NCI-H524 (cell line): ENCODE measurements at regions not wholly inside any gene's neighbourhood (a gene's known extent, or its start where the extent isn't known, plus 50 kb on each side); places are given as distances from the start of the nearest gene placed in this dataset.
"Not testable (repeated sequence)": the region's sequence is repeated elsewhere in the genome, so short reads cannot be mapped to it uniquely, and the experiment has no call there.

Experiments used
- DNase-seq, 2 experiments: peaks; one replicate each; lab custom pipeline; 2025; lab: John Stamatoyannopoulos, UW

DNA sequence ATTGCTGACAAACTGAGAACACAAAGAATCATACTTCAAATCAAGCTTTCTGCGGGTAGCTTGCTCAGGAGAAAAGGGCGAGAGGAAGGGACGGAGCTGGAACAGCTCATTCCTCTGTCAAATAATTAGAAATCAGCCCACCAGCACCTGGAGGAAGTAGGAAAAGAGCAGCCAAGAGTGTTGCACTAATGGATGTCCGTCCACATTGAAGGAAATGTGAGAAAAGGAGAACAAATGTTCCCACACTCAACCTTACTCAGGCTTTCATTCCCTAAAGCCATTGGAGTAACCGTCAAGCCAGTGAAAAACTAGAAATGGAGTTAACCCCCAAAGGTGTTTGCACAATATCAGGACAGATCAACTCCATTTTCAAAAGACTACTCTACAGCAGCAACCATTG lies 233.0 kb upstream of the PRKD1 start:
- no peak for DNase-seq

DNA sequence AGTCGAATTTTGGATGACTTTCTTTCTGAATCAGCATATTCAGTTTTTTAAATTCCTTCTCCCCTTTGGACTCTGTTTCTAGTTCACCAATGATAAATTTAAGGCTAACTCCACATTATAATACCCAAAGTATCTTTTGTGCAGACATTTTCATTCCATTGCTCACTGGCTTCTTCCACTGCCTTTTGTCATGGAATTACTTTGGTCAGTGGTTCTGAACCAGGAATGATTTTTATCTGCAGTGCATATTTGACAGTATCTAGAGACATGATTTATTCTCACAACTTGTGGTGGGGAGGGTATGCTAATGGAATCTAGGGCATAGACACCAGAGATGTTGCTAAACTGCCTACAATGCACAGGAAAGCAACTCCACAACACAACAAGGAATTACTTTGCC lies 234.4 kb upstream of the PRKD1 start:
- DNase-seq, result no peak

- no peak for DNase-seq
Measured at GRCh38 chr14:30165255-30165654, 237.6 kb upstream of the PRKD1 start.

GRCh38 chr14:30177781-30178180 lies 250.1 kb upstream of the PRKD1 start:
- peak in 1 of 2 experiments; percentile 49 for DNase-seq

GRCh38 chr14:30179381-30180130 lies 251.9 kb upstream of the PRKD1 start:
- no peak for DNase-seq

DNA sequence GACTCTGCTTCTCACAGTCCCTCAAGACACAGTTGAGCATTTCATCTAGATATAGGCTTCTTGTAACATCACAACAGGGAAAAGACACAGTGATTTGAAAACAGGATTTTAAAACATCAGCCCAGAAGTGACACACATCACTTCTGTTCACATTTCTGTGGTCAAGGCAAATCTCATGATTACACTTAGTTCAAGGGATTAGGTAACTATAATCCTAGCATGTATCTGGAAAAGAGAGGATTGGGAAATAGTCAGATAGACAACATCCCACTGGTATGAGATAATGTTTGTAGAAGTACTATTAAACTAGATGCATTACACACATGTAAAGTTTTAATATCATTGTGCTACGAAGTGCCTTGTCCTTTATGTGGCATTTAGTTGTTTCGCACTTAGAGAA lies 252.6 kb upstream of the PRKD1 start:
- DNase-seq, result no peak

- DNase-seq, result no peak
Measured at GRCh38 chr14:30185832-30186231, 258.2 kb upstream of the PRKD1 start.

DNA sequence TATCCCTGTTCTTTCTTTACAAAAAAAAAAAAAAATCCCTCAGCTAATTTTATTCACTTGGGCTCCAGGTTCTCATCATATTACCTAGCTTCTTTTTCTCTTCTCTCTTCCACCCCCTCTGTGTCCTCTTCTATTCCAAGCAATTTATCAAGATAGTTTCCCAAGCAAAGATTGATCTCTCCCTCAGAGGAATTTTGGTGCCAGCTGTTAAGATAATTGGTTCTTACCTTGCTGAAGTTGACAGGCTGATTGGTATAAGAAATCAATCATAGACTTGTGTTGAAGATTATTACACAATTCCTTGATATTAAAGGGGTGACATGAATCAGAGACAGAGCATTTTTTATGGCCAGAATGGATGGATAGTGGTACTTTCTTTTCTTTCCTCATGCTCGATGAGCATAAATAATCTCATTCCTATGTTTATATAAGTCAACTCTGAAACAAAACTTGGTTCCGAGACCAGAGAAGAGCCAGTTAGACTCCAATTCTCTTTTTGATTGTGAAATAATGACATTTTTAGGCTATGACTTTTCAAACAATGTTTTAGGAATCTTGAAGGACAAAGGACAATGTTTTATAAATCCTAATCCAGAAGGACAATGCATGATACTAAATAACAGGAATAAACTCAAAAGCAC lies 264.1 kb upstream of the PRKD1 start:
- DNase-seq, result no peak

GRCh38 chr14:30193101-30193500 lies 265.5 kb upstream of the PRKD1 start:
- DNase-seq, result no peak

DNA sequence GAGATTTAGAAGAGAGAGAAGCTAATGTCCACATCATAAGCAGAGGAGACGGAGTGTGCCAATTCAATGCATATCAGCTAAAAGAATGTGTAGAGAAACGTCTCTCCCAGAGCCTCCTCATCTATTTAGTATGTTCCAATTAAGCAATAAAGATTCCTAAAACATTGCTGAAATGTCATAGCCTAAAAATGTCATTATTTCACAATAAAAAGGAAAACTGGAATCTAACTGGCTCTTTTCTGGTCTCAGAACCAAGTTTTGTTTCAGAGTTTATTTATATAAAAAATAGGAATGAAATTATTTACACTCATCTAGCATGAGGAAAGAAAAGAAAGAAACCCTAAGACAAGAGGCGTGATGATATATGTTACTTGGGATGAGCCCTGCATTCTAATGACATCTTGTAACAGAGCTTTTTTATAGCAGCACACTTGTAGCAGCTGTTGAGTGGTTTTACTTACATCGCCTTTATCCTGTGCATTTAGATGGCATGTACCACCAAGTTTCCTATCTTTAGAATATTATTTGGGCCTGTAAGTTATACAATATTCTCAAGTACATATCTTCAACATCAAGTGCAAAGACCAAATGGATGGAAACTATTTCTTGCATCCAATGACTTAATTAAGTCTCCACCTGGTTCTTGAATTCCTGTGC lies 266.3 kb upstream of the PRKD1 start:
- DNase-seq, result peak in 1 of 2 experiments; percentile 47

- DNase-seq, result no peak
Measured at GRCh38 chr14:30194741-30195148, 267.1 kb upstream of the PRKD1 start.

GRCh38 chr14:30195941-30196340 lies 268.3 kb upstream of the PRKD1 start:
- no peak for DNase-seq

GRCh38 chr14:30196861-30197260 lies 269.2 kb upstream of the PRKD1 start:
- no peak for DNase-seq

- not testable (repeated sequence) for DNase-seq
Measured at GRCh38 chr14:30198720-30199119, 271.1 kb upstream of the PRKD1 start.

DNA sequence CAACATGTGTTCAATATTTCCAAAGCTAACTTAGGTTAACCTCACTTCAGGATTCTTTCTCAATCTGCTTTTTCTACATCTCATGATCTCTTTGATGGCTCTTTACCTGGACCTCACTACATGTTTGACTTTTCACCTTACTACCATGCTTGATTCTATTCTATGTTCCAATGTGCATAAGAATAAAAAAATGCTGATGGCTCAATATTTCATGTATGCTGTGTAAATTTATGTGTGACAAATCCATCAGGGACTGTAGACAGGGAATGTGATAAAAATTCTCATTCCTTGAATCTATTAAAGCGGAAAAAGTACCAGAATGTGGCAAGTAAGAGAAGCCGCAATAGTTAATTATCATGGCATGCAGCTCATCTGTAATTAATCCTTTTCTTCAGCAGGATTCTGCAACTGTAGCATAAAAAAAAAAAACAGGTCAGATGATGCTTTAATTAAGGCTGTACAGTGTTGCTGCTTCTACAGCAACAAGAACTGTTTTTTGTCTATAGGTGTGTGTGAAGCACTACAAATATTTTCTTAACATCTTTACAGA lies 276.9 kb upstream of the PRKD1 start:
- DNase-seq, result no peak

- DNase-seq, result no peak
Measured at GRCh38 chr14:30209136-30209535, 281.5 kb upstream of the PRKD1 start.

GRCh38 chr14:30210630-30211029 lies 283.0 kb upstream of the PRKD1 start:
- no peak for DNase-seq

DNA sequence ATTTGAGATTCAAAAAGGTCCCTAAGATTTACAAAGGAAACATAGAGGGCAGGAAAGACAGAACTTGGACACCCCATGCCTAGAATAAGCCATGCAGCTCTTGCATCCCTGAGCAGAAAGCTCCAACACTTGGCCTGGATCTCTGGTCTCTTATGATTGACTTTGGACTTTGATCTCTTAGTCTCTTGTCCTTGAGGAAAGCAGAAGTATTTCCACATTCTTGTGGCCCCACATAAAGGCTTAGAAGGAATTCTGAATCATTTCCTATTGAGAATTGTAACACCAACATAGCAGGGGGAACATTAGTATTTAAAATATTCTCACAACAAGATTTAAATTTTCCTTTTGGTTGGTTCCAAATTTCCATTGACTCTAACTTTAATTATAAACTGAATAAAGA lies 283.7 kb upstream of the PRKD1 start:
- DNase-seq, result no peak

- DNase-seq, result no peak
Measured at GRCh38 chr14:30214014-30214413, 286.4 kb upstream of the PRKD1 start.

GRCh38 chr14:30214461-30215090 lies 286.9 kb upstream of the PRKD1 start:
- peak; percentile 50 to 78 for DNase-seq

GRCh38 chr14:30218907-30219306 lies 291.3 kb upstream of the PRKD1 start:
- no peak for DNase-seq

GRCh38 chr14:30221546-30221945 lies 293.9 kb upstream of the PRKD1 start:
- DNase-seq, result no peak
